KG1 (cell line): ENCODE measurements at regions not wholly inside any gene's neighbourhood (a gene's known extent, or its start where the extent isn't known, plus 50 kb on each side); places are given as distances from the start of the nearest gene placed in this dataset.

ENCODE experiments used
- DNase-seq: peaks from one replicate; lab custom pipeline; 2025; lab: John Stamatoyannopoulos, UW

GRCh38 chr3:146838221-146838620, 233.1 kb upstream of the PLSCR5 start:
- DNase-seq, result no peak

GRCh38 chr3:146834917-146835316, 229.8 kb upstream of the PLSCR5 start:
- DNase-seq, result no peak

GRCh38 chr3:146832857-146833458, 227.8 kb upstream of the PLSCR5 start:
- no peak for DNase-seq

- DNase-seq, result no peak
Measured at GRCh38 chr3:146831659-146832058, 226.5 kb upstream of the PLSCR5 start.

- DNase-seq, result no peak
Measured at GRCh38 chr3:146830231-146830630, 225.1 kb upstream of the PLSCR5 start.

- DNase-seq, result no peak
Measured at GRCh38 chr3:146827836-146828235, 222.7 kb upstream of the PLSCR5 start.

GRCh38 chr3:146823622-146824021, 218.5 kb upstream of the PLSCR5 start:
- no peak for DNase-seq

- DNase-seq, result no peak
Measured at GRCh38 chr3:146818866-146819265, 213.7 kb upstream of the PLSCR5 start.

GRCh38 chr3:146818301-146818700, 213.2 kb upstream of the PLSCR5 start:
- DNase-seq, result no peak

GRCh38 chr3:146817704-146818103, 212.6 kb upstream of the PLSCR5 start:
- no peak for DNase-seq

- no peak for DNase-seq
Measured at GRCh38 chr3:146814601-146815315, 209.6 kb upstream of the PLSCR5 start.

GRCh38 chr3:146813496-146813895, 208.3 kb upstream of the PLSCR5 start:
- DNase-seq, result no peak

GRCh38 chr3:146803745-146804144, 198.6 kb upstream of the PLSCR5 start:
- no peak for DNase-seq

- DNase-seq, result no peak
Measured at GRCh38 chr3:146801492-146801891, 196.3 kb upstream of the PLSCR5 start.

- DNase-seq, result no peak
Measured at GRCh38 chr3:146800484-146800883, 195.3 kb upstream of the PLSCR5 start.

- no peak for DNase-seq
Measured at GRCh38 chr3:146796078-146796477, 190.9 kb upstream of the PLSCR5 start.

- DNase-seq, result no peak
Measured at GRCh38 chr3:146783446-146783845, 178.3 kb upstream of the PLSCR5 start.

- no peak for DNase-seq
Measured at GRCh38 chr3:146781606-146782005, 176.5 kb upstream of the PLSCR5 start.

- no peak for DNase-seq
Measured at GRCh38 chr3:146781059-146781458, 175.9 kb upstream of the PLSCR5 start.

GRCh38 chr3:146780251-146780650, 175.1 kb upstream of the PLSCR5 start:
- DNase-seq, result no peak

- no peak for DNase-seq
Measured at GRCh38 chr3:146777941-146778340, 172.8 kb upstream of the PLSCR5 start.

- DNase-seq, result no peak
Measured at GRCh38 chr3:146772211-146772743, 167.1 kb upstream of the PLSCR5 start.

- no peak for DNase-seq
Measured at GRCh38 chr3:146770881-146771280, 165.7 kb upstream of the PLSCR5 start.

- DNase-seq, result no peak
Measured at GRCh38 chr3:146770301-146770700, 165.2 kb upstream of the PLSCR5 start.
